Body of pancreas (tissue), 4 donors: ENCODE measurements at regions not wholly inside any gene's neighbourhood (a gene's known extent, or its start where the extent isn't known, plus 50 kb on each side); places are given as distances from the start of the nearest gene placed in this dataset.

ENCODE experiments used
- ATAC-seq: fragments of 150-250 bp; one replicate; pipeline ENCODE4 v1.9.1; 2016
- DNase-seq, 4 donors: peaks; one replicate each; pipeline ENCODE4 v3.0.0-alpha.2; 2019
- H3K27ac ChIP-seq, 4 donors: fragments of 200-600 bp; sonication (generic); 1 replicate in 3 of 4; 2 replicates in 1 of 4; pipeline versions ENCODE4 v1.5.1 to v1.6.1; 2016 to 2019; ENCODE audit warnings: mild to moderate bottlenecking in 1 of 4, mixed read lengths in 1 of 4, moderate library complexity in 1 of 4
- H3K27me3 ChIP-seq, 2 donors: fragments of 200-600 bp; sonication (generic); one replicate each; pipeline ENCODE4 v1.6.0; 2016; ENCODE audit warnings: mild to moderate bottlenecking in 1 of 2
- H3K36me3 ChIP-seq, 2 donors: fragments of 200-600 bp; sonication (generic); replicated peaks in 1 of 2; 2 replicates each; pipeline ENCODE4 v1.5.1; 2016; ENCODE audit warnings: low read depth in 2 of 2; ENCODE audit not compliant: insufficient read depth in 1 of 2
- H3K4me1 ChIP-seq: fragments of 200-600 bp; sonication (generic); one replicate; pipeline ENCODE4 v1.6.0; 2016
- H3K4me3 ChIP-seq, 2 donors: fragments of 200-600 bp; sonication (generic); 1 replicate in 1 of 2; 2 replicates in 1 of 2; pipeline ENCODE4 v1.5.1; 2016 to 2019
- H3K9me3 ChIP-seq, 3 donors: fragments of 200-600 bp; sonication (generic); 1 replicate in 2 of 3; 2 replicates in 1 of 3; pipeline ENCODE4 v1.5.1; 2016
- POLR2A ChIP-seq, 3 donors: fragments of 450-650 bp; IDR thresholded peaks; one replicate each; pipeline ENCODE4 v1.6.1; 2016; ENCODE audit warnings: antibody characterized with exemption in 3 of 3, mild to moderate bottlenecking in 2 of 3
- WGBS, 2 donors: methylation state at CpG; one replicate each; pipeline ENCODE4 v1.1.5; 2017; 5-methylcytosine and 5-hydroxymethylcytosine counted together
- intact Hi-C: fragments of 100-400 bp; cut with DNase I; formaldehyde crosslinking; loops from one replicate; pipeline ENCODE4 v1.15.1; 2023
- TF ChIP-seq, protein P1 (sequence below), 7 experiments: fragments of 450-650 bp in 4 of 7; fragments of 200-600 bp in 3 of 7; sonication (generic) in 3 of 7; IDR thresholded peaks; one replicate each; pipeline ENCODE4 v1.5.1; 2016 to 2019; ENCODE audit warnings: antibody characterized with exemption in 7 of 7

GRCh38 chr6:141914646-141915045 is 218.1 kb upstream of the GJE1 start:
- Histone ChIP-seq H3K27me3 (no peaks in the 10 kb centered on the region), H3K9me3 (no peaks in the 10 kb centered on the region), H3K4me1 (no peaks in the 10 kb centered on the region), H3K36me3 (no peaks in the 10 kb centered on the region), H3K27ac (no peak overlapping the region), H3K4me3 (no peak overlapping the region)
- ATAC-seq (no peak), DNase-seq (no peak)
- 43 to 53% methylated on average over 2 of the region's 2 CpGs for WGBS, 2 donors
- intact Hi-C loops = no loop called here
- no peak for TF ChIP-seq POLR2A (IDR thresholded peaks at IDR 0.05)
- TF ChIP-seq, protein P1, sequence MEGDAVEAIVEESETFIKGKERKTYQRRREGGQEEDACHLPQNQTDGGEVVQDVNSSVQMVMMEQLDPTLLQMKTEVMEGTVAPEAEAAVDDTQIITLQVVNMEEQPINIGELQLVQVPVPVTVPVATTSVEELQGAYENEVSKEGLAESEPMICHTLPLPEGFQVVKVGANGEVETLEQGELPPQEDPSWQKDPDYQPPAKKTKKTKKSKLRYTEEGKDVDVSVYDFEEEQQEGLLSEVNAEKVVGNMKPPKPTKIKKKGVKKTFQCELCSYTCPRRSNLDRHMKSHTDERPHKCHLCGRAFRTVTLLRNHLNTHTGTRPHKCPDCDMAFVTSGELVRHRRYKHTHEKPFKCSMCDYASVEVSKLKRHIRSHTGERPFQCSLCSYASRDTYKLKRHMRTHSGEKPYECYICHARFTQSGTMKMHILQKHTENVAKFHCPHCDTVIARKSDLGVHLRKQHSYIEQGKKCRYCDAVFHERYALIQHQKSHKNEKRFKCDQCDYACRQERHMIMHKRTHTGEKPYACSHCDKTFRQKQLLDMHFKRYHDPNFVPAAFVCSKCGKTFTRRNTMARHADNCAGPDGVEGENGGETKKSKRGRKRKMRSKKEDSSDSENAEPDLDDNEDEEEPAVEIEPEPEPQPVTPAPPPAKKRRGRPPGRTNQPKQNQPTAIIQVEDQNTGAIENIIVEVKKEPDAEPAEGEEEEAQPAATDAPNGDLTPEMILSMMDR (IDR thresholded peaks at IDR 0.05) = no peak

DNA sequence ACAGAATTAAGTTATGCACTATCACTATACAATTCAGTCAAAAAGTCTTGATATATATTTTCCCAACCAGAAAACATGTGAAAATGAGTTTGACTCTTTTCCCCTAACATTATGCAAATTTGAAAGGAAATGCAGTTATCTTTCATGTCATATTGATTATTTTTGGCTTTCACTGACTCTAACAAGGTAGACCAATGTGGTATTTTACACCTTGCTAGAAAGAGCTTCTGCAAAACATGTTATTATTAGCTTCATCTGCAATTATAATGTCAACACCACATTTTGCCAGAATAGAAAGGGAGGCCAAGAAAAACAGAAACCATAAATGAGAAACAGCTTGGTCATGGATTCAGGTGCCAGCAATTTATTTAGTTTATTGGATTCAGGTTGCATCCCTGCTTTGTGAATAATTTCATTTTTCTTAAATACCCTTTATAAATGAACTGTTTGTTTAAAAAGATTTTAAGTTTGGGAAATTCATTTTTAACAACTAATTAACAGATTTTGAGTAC is 226.1 kb upstream of the GJE1 start:
- intact Hi-C loops = no loop called here
- H3K4me3 ChIP-seq = no peak overlapping the region
- no peaks in the 10 kb centered on the region for H3K4me1 ChIP-seq
- no peaks in the 10 kb centered on the region for H3K27me3 ChIP-seq
- no peak for ATAC-seq
- H3K36me3 ChIP-seq = no peaks in the 10 kb centered on the region
- H3K27ac ChIP-seq = no peak overlapping the region
- H3K9me3 ChIP-seq = no peaks in the 10 kb centered on the region
- DNase-seq = no peak
- TF ChIP-seq, protein P1 (IDR thresholded peaks at IDR 0.05) = no peak
- no peak for TF ChIP-seq POLR2A (IDR thresholded peaks at IDR 0.05)

GRCh38 chr6:141890661-141891060 is 242.1 kb upstream of the GJE1 start:
- Histone ChIP-seq H3K27ac (no peak overlapping the region), H3K4me3 (no peak overlapping the region), H3K9me3 (no peaks in the 10 kb centered on the region), H3K4me1 (no peaks in the 10 kb centered on the region), H3K27me3 (no peaks in the 10 kb centered on the region), H3K36me3 (no peaks in the 10 kb centered on the region)
- intact Hi-C loops = no loop called here
- DNase-seq (no peak), ATAC-seq (no peak)
- TF ChIP-seq, protein P1 (IDR thresholded peaks at IDR 0.05) = no peak
- no peak for TF ChIP-seq POLR2A (IDR thresholded peaks at IDR 0.05)
- WGBS, 2 donors = 53% methylated on average over 2 of the region's 2 CpGs; no CpG with 5 or more reads in 1 of the 2 donors

DNA sequence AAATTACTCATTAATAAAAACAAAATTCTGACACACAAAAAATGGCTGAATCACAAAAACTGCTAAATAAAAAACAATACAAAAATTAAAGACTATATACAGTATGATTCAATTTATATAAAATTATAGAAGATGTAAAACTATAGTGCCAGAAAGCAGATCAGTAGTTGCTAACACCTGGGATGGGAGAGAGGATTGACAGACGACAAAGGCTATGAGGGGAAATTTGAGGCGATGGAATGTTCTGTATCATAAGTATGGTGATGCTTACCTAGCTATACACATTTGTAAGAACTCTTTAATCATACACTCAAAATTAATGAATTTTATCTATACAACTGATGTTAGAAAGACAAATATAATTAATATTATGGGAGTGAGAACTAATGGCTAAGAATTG is 247.9 kb upstream of the GJE1 start:
- Histone ChIP-seq H3K4me3 (no peak overlapping the region), H3K4me1 (no peaks in the 10 kb centered on the region), H3K27ac (no peak overlapping the region), H3K27me3 (no peaks in the 10 kb centered on the region), H3K36me3 (no peaks in the 10 kb centered on the region), H3K9me3 (no peaks in the 10 kb centered on the region)
- ATAC-seq (no peak), DNase-seq (no peak)
- TF ChIP-seq POLR2A (IDR thresholded peaks at IDR 0.05) = no peak
- TF ChIP-seq, protein P1 (IDR thresholded peaks at IDR 0.05) = no peak
- WGBS, 2 donors = 66 to 86% methylated on average over 2 of the region's 2 CpGs
- intact Hi-C loops = no loop called here

DNA sequence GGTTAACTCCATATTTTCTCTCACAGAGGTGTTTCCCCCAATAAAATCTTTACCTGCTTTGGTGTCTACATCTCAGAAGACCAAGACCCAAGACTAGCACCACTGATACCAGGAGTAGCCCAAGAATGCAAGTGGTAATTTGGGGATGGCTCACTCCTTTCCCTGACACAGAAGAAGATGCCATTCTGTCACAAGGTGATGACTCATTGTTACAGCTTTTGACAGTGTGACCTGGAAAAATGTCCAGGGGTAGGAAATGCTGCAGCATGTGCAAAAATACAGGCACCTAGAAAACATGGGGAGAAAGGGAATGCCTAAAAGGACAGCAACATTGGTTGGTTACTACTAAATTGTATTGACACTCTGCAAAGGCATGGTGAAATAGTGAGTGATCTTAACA is 254.0 kb upstream of the GJE1 start:
- H3K27me3 ChIP-seq = no peaks in the 10 kb centered on the region
- H3K4me3 ChIP-seq = no peak overlapping the region
- H3K27ac ChIP-seq = no peak overlapping the region
- H3K36me3 ChIP-seq = no peaks in the 10 kb centered on the region
- ATAC-seq (no peak), DNase-seq (no peak)
- no peaks in the 10 kb centered on the region for H3K9me3 ChIP-seq
- intact Hi-C loops = no loop called here
- H3K4me1 ChIP-seq = no peaks in the 10 kb centered on the region
- TF ChIP-seq, protein P1 (IDR thresholded peaks at IDR 0.05) = no peak
- no peak for TF ChIP-seq POLR2A (IDR thresholded peaks at IDR 0.05)
